ENCODE measurements at regions not wholly inside any gene's neighbourhood (a gene's known extent, or its start where the extent isn't known, plus 50 kb on each side); places are given as distances from the start of the nearest gene placed in this dataset.

GRCh38 chr4:23207059-23207458 is 514.3 kb downstream of the GBA3 start:
- no peaks in the 10 kb centered on the region for H3K79me2 ChIP-seq (ENCODE audit: control insufficient read depth, low read length)
- no peaks in the 10 kb centered on the region for H3K36me3 ChIP-seq (ENCODE audit: control insufficient read depth, low read length)
- peaks cover 5% of the 10 kb centered on the region; the same call in 1 of the 2 replicates for H3K9me3 ChIP-seq (ENCODE audit: control insufficient read depth, insufficient read depth, low read length)
- H3K4me1 ChIP-seq (ENCODE audit: control insufficient read depth, low read length), result no peaks in the 10 kb centered on the region
- no peaks in the 10 kb centered on the region for H3K9me2 ChIP-seq (replicated peaks; ENCODE audit: control insufficient read depth, low read length)
- no peaks in the 10 kb centered on the region for H3K27me3 ChIP-seq (ENCODE audit: control insufficient read depth, low read length)
- no peaks in the 10 kb centered on the region for H4K20me1 ChIP-seq (ENCODE audit: control insufficient read depth, insufficient read depth, low read depth, low read length)
- no peak overlapping the region for H3K4me3 ChIP-seq (ENCODE audit: low read length)
- no peak overlapping the region for H3K27ac ChIP-seq (ENCODE audit: low read depth, low read length)
- no peaks in the 10 kb centered on the region for H3F3A ChIP-seq (ENCODE audit: control insufficient read depth, insufficient read depth)
- TF ChIP-seq CTCF (IDR thresholded peaks at IDR 0.05; ENCODE audit: low read depth, low read length, poor library complexity, severe bottlenecking) (no peak), EZH2phosphoT487 (IDR thresholded peaks at IDR 0.05; ENCODE audit: borderline replicate concordance, low read length) (no peak)
- H3K4me2 ChIP-seq (ENCODE audit: low read length), result no peak overlapping the region

GRCh38 chr4:23202712-23203247 is 510.0 kb downstream of the GBA3 start:
- Histone ChIP-seq H3K27me3 (ENCODE audit: control insufficient read depth, low read length) (no peaks in the 10 kb centered on the region), H3K27ac (ENCODE audit: low read depth, low read length) (no peak overlapping the region), H3K4me3 (ENCODE audit: low read length) (no peak overlapping the region), H3K36me3 (ENCODE audit: control insufficient read depth, low read length) (no peaks in the 10 kb centered on the region), H3K9me2 (replicated peaks; ENCODE audit: control insufficient read depth, low read length) (no peaks in the 10 kb centered on the region), H3K4me1 (ENCODE audit: control insufficient read depth, low read length) (no peaks in the 10 kb centered on the region), H3K79me2 (ENCODE audit: control insufficient read depth, low read length) (no peaks in the 10 kb centered on the region), H3F3A (ENCODE audit: control insufficient read depth, insufficient read depth) (no peaks in the 10 kb centered on the region), H3K4me2 (ENCODE audit: low read length) (no peak overlapping the region), H3K9me3 (ENCODE audit: control insufficient read depth, insufficient read depth, low read length) (peaks cover 5% of the 10 kb centered on the region; the same call in 1 of the 2 replicates), H4K20me1 (ENCODE audit: control insufficient read depth, insufficient read depth, low read depth, low read length) (no peaks in the 10 kb centered on the region)
- no peak for TF ChIP-seq EZH2phosphoT487 (IDR thresholded peaks at IDR 0.05; ENCODE audit: borderline replicate concordance, low read length)

GRCh38 chr4:23194751-23195150 is 502.0 kb downstream of the GBA3 start:
- no peaks in the 10 kb centered on the region for H3K4me1 ChIP-seq (ENCODE audit: control insufficient read depth, low read length)
- no peaks in the 10 kb centered on the region for H3K79me2 ChIP-seq (ENCODE audit: control insufficient read depth, low read length)
- no peaks in the 10 kb centered on the region for H3F3A ChIP-seq (ENCODE audit: control insufficient read depth, insufficient read depth)
- TF ChIP-seq CTCF (IDR thresholded peaks at IDR 0.05; ENCODE audit: low read depth, low read length, poor library complexity, severe bottlenecking) (no peak), EZH2phosphoT487 (IDR thresholded peaks at IDR 0.05; ENCODE audit: borderline replicate concordance, low read length) (no peak)
- no peak overlapping the region for H3K27ac ChIP-seq (ENCODE audit: low read depth, low read length)
- H3K4me2 ChIP-seq (ENCODE audit: low read length), result no peak overlapping the region
- no peaks in the 10 kb centered on the region for H3K9me3 ChIP-seq (ENCODE audit: control insufficient read depth, insufficient read depth, low read length)
- H3K4me3 ChIP-seq (ENCODE audit: low read length), result no peak overlapping the region
- no peaks in the 10 kb centered on the region for H4K20me1 ChIP-seq (ENCODE audit: control insufficient read depth, insufficient read depth, low read depth, low read length)
- H3K9me2 ChIP-seq (replicated peaks; ENCODE audit: control insufficient read depth, low read length), result no peaks in the 10 kb centered on the region
- H3K36me3 ChIP-seq (ENCODE audit: control insufficient read depth, low read length), result no peaks in the 10 kb centered on the region
- no peaks in the 10 kb centered on the region for H3K27me3 ChIP-seq (ENCODE audit: control insufficient read depth, low read length)

- Histone ChIP-seq H3K27ac (ENCODE audit: low read depth, low read length) (no peak overlapping the region), H3K4me2 (ENCODE audit: low read length) (no peak overlapping the region), H3K36me3 (ENCODE audit: control insufficient read depth, low read length) (no peaks in the 10 kb centered on the region), H3F3A (ENCODE audit: control insufficient read depth, insufficient read depth) (no peaks in the 10 kb centered on the region), H3K9me3 (ENCODE audit: control insufficient read depth, insufficient read depth, low read length) (no peaks in the 10 kb centered on the region), H3K4me3 (ENCODE audit: low read length) (no peak overlapping the region), H4K20me1 (ENCODE audit: control insufficient read depth, insufficient read depth, low read depth, low read length) (no peaks in the 10 kb centered on the region), H3K79me2 (ENCODE audit: control insufficient read depth, low read length) (no peaks in the 10 kb centered on the region), H3K27me3 (ENCODE audit: control insufficient read depth, low read length) (no peaks in the 10 kb centered on the region), H3K4me1 (ENCODE audit: control insufficient read depth, low read length) (no peaks in the 10 kb centered on the region), H3K9me2 (replicated peaks; ENCODE audit: control insufficient read depth, low read length) (no peaks in the 10 kb centered on the region)
- no peak for TF ChIP-seq CTCF (IDR thresholded peaks at IDR 0.05; ENCODE audit: low read depth, low read length, poor library complexity, severe bottlenecking)
- no peak for TF ChIP-seq EZH2phosphoT487 (IDR thresholded peaks at IDR 0.05; ENCODE audit: borderline replicate concordance, low read length)
These were observed 481.4 kb downstream of the GBA3 start for GRCh38 chr4:23174179-23174578.
